Spinal cord (tissue), 10 donors: ENCODE measurements at regions not wholly inside any gene's neighbourhood (a gene's known extent, or its start where the extent isn't known, plus 50 kb on each side); places are given as distances from the start of the nearest gene placed in this dataset. TPM values are rescaled to one million over a fixed set of nuclear protein-coding genes. Genes with fewer than 3 reads are reported as not detected.
"Not testable (repeated sequence)": the region's sequence is repeated elsewhere in the genome, so short reads cannot be mapped to it uniquely, and the experiment has no call there.

Experiments
- DNase-seq, 6 donors: peaks; one replicate each; pipeline versions ENCODE4 v3.0.0 to v3.0.0-alpha.2; 2013 to 2015; ENCODE audit warnings: low spot score in 6 of 6, low read depth in 4 of 6
- H3K27ac ChIP-seq: one replicate; pipeline ENCODE4 v1.5.1; 2013; ENCODE audit warnings: low read depth, low read length, control low read depth
- H3K27me3 ChIP-seq: one replicate; pipeline ENCODE4 v1.6.1; 2013; ENCODE audit warnings: low read length; ENCODE audit not compliant: control insufficient read depth, insufficient read depth
- H3K36me3 ChIP-seq: one replicate; pipeline ENCODE4 v1.6.1; 2013; ENCODE audit warnings: low read length; ENCODE audit not compliant: control insufficient read depth, insufficient read depth
- H3K4me1 ChIP-seq: one replicate; pipeline ENCODE4 v1.6.1; 2013; ENCODE audit warnings: low read length; ENCODE audit not compliant: control insufficient read depth, insufficient read depth
- H3K4me3 ChIP-seq: one replicate; pipeline ENCODE4 v1.5.1; 2013; ENCODE audit warnings: low read depth, low read length, control low read depth
- H3K9me3 ChIP-seq: one replicate; pipeline ENCODE4 v1.6.1; 2013; ENCODE audit warnings: low read length; ENCODE audit not compliant: control insufficient read depth, insufficient read depth
- WGBS: methylation state at CpG from one replicate; pipeline ENCODE4 v1.1.5; 2013; ENCODE audit warnings: missing lambda C conversion rate; ENCODE audit not compliant: insufficient coverage; 5-methylcytosine and 5-hydroxymethylcytosine counted together
- small RNA-seq: library from RNA; depleted of rRNA; stranded (forward); fragments of <200 nt; gene quantifications from one replicate; pipeline ENCODE3, GENCODE V24; 2014; ENCODE audit warnings: low replicate concordance
- donor health status: healthy.

GRCh38 chr4:174387721-174388120 lies 104.0 kb downstream of the CEP44 start:
- Histone ChIP-seq H3K36me3 (no peaks in the 10 kb centered on the region), H3K4me1 (no peaks in the 10 kb centered on the region), H3K4me3 (no peak overlapping the region), H3K27me3 (no peaks in the 10 kb centered on the region), H3K27ac (no peak overlapping the region), H3K9me3 (no peaks in the 10 kb centered on the region)
- no CpG with 5 or more reads among the region's 3 CpGs for WGBS
- DNase-seq, result no peak

GRCh38 chr4:174387143-174387542 lies 103.4 kb downstream of the CEP44 start:
- H3K27me3 ChIP-seq, result no peaks in the 10 kb centered on the region
- no peaks in the 10 kb centered on the region for H3K9me3 ChIP-seq
- no peak overlapping the region for H3K4me3 ChIP-seq
- H3K27ac ChIP-seq, result no peak overlapping the region
- 57% methylated on average over 1 of the region's 2 CpGs for WGBS
- peak in 2 of 6 donors; percentile 1 to 37 for DNase-seq
- no peaks in the 10 kb centered on the region for H3K4me1 ChIP-seq
- no peaks in the 10 kb centered on the region for H3K36me3 ChIP-seq

GRCh38 chr4:174383783-174384182 lies 100.1 kb downstream of the CEP44 start:
- Histone ChIP-seq H3K4me1 (no peaks in the 10 kb centered on the region), H3K27me3 (no peaks in the 10 kb centered on the region), H3K36me3 (no peaks in the 10 kb centered on the region), H3K9me3 (no peaks in the 10 kb centered on the region), H3K27ac (no peak overlapping the region), H3K4me3 (no peak overlapping the region)
- DNase-seq, result no peak
- WGBS, result 90% methylated on average over 2 of the region's 6 CpGs

DNA sequence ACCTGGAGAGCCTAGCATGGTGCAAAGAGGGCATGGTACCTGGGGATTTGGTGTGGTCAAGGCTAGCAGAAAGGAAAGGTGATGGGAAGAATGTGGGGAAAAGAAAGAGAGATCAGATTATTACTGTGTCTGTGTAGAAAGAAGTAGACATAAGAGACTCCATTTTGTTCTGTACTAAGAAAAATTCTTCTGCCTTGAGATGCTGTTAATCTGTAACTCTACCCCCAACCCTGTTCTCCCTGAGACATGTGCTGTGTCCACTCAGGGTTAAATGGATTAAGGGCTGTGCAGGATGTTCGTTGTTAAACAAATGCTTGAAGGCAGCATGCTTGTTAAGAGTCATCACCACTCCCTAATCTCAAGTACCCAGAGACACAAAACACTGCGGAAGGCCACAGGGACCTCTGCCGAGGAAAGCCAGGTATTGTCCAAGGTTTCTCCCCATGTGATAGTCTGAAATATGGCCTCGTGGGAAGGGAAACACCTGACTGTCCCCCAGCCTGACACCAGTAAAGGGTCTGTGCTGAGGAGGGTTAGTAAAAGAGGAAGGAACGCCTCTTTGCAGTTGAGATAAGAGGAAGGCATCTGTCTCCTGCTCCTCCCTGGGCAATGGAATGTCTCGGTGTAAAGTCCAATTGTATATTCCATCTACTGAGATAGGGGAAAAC lies 99.4 kb downstream of the CEP44 start:
- H3K4me3 ChIP-seq, H3K9me3 ChIP-seq, DNase-seq, H3K27me3 ChIP-seq, H3K4me1 ChIP-seq, H3K36me3 ChIP-seq, H3K27ac ChIP-seq: not testable (repeated sequence)
- 33% methylated on average over 1 of the region's 6 CpGs for WGBS

Small RNA genes lying in the stretch of these regions (small RNA-seq; reads per million reads assigned to genes)
- not detected for gene MIR4276
